Breast epithelium (tissue), 4 donors: ENCODE measurements at regions not wholly inside any gene's neighbourhood (a gene's known extent, or its start where the extent isn't known, plus 50 kb on each side); places are given as distances from the start of the nearest gene placed in this dataset.

ENCODE experiments used
- DNase-seq, 2 donors: peaks; one replicate each; pipeline ENCODE4 v3.0.0-alpha.2; 2019; ENCODE audit warnings: low spot score in 2 of 2
- H3K27ac ChIP-seq, 2 donors: fragments of 200-600 bp; sonication (generic) in 1 of 2; one replicate each; pipeline ENCODE4 v1.5.1; 2016 to 2019; ENCODE audit warnings: mild to moderate bottlenecking in 1 of 2
- H3K27me3 ChIP-seq, 2 donors: fragments of 200-600 bp; sonication (generic) in 1 of 2; one replicate each; pipeline versions ENCODE4 v1.5.1 to v1.6.0; 2017 to 2019; ENCODE audit warnings: control low read depth in 1 of 2, mild to moderate bottlenecking in 1 of 2
- H3K36me3 ChIP-seq: fragments of 200-600 bp; one replicate; pipeline ENCODE4 v1.5.1; 2019
- H3K4me1 ChIP-seq, 2 donors: fragments of 200-600 bp; sonication (generic); one replicate each; pipeline ENCODE4 v1.5.1; 2016 to 2019; ENCODE audit warnings: control low read depth in 1 of 2
- H3K4me3 ChIP-seq, 3 donors: fragments of 200-600 bp; sonication (generic); 1 replicate in 2 of 3; 2 replicates in 1 of 3; pipeline ENCODE4 v1.5.1; 2016 to 2019; ENCODE audit warnings: mild to moderate bottlenecking in 3 of 3, moderate library complexity in 2 of 3
- H3K9me3 ChIP-seq, 2 donors: fragments of 200-600 bp; sonication (generic) in 1 of 2; one replicate each; pipeline ENCODE4 v1.5.1; 2016 to 2019; ENCODE audit warnings: control low read depth in 1 of 2
- CTCF ChIP-seq, 3 donors: fragments of 450-650 bp; IDR thresholded peaks; one replicate each; pipeline ENCODE4 v1.5.1; 2016 to 2017; ENCODE audit warnings: antibody characterized with exemption in 3 of 3, mild to moderate bottlenecking in 3 of 3, moderate library complexity in 3 of 3
- POLR2A ChIP-seq: fragments of 450-650 bp; IDR thresholded peaks from one replicate; pipeline ENCODE4 v1.6.1; 2016; ENCODE audit warnings: antibody characterized with exemption, mild to moderate bottlenecking, moderate library complexity
- POLR2AphosphoS5 ChIP-seq, 3 donors: sonication (generic); formaldehyde crosslinking; IDR thresholded peaks; one replicate each; pipeline ENCODE4 v1.6.1; 2017; ENCODE audit warnings: antibody characterized with exemption in 3 of 3
- intact Hi-C: fragments of 100-400 bp; cut with DNase I; formaldehyde crosslinking; loops from one replicate; pipeline ENCODE4 v1.15.1; 2023; ENCODE audit warnings: low total_unique reads

- Histone ChIP-seq H3K4me1 (no peaks in the 10 kb centered on the region), H3K36me3 (no peaks in the 10 kb centered on the region), H3K27me3 (no peaks in the 10 kb centered on the region), H3K27ac (no peak overlapping the region), H3K4me3 (no peak overlapping the region), H3K9me3 (no peaks in the 10 kb centered on the region)
- DNase-seq = no peak
- intact Hi-C loops = no loop called here
- TF ChIP-seq CTCF (IDR thresholded peaks at IDR 0.05) = no peak
- TF ChIP-seq POLR2AphosphoS5 (IDR thresholded peaks at IDR 0.05) = no peak
- TF ChIP-seq POLR2A = no peak
Measured at GRCh38 chr5:125149110-125149509, 402.7 kb upstream of the ZNF608 start.

GRCh38 chr5:125149527-125149926, 403.1 kb upstream of the ZNF608 start:
- Histone ChIP-seq H3K27ac (no peak overlapping the region), H3K36me3 (no peaks in the 10 kb centered on the region), H3K27me3 (no peaks in the 10 kb centered on the region), H3K4me1 (no peaks in the 10 kb centered on the region), H3K9me3 (no peaks in the 10 kb centered on the region), H3K4me3 (no peak overlapping the region)
- intact Hi-C loops = no loop called here
- TF ChIP-seq POLR2AphosphoS5 (IDR thresholded peaks at IDR 0.05) (no peak), POLR2A (no peak), CTCF (IDR thresholded peaks at IDR 0.05) (no peak)
- DNase-seq = no peak

GRCh38 chr5:125150041-125150669, 403.7 kb upstream of the ZNF608 start:
- no peak for DNase-seq
- intact Hi-C loops = no loop called here
- Histone ChIP-seq H3K4me1 (no peaks in the 10 kb centered on the region), H3K4me3 (no peak overlapping the region), H3K36me3 (no peaks in the 10 kb centered on the region), H3K27me3 (no peaks in the 10 kb centered on the region), H3K27ac (no peak overlapping the region), H3K9me3 (no peaks in the 10 kb centered on the region)
- TF ChIP-seq POLR2AphosphoS5 (IDR thresholded peaks at IDR 0.05) (no peak), POLR2A (no peak), CTCF (IDR thresholded peaks at IDR 0.05) (no peak)

- intact Hi-C loops = no loop called here
- no peak overlapping the region for H3K4me3 ChIP-seq
- H3K4me1 ChIP-seq = no peaks in the 10 kb centered on the region
- no peak for TF ChIP-seq POLR2A
- no peak for TF ChIP-seq POLR2AphosphoS5 (IDR thresholded peaks at IDR 0.05)
- no peak for TF ChIP-seq CTCF (IDR thresholded peaks at IDR 0.05)
- H3K9me3 ChIP-seq = no peaks in the 10 kb centered on the region
- no peaks in the 10 kb centered on the region for H3K36me3 ChIP-seq
- H3K27ac ChIP-seq = no peak overlapping the region
- no peak for DNase-seq
- no peaks in the 10 kb centered on the region for H3K27me3 ChIP-seq
Measured at GRCh38 chr5:125151150-125151900, 404.9 kb upstream of the ZNF608 start.

- H3K27ac ChIP-seq = no peak overlapping the region
- no peaks in the 10 kb centered on the region for H3K27me3 ChIP-seq
- DNase-seq = no peak
- H3K4me1 ChIP-seq = no peaks in the 10 kb centered on the region
- H3K9me3 ChIP-seq = no peaks in the 10 kb centered on the region
- no peak overlapping the region for H3K4me3 ChIP-seq
- no peak for TF ChIP-seq POLR2A
- TF ChIP-seq POLR2AphosphoS5 (IDR thresholded peaks at IDR 0.05) = no peak
- no peak for TF ChIP-seq CTCF (IDR thresholded peaks at IDR 0.05)
- H3K36me3 ChIP-seq = no peaks in the 10 kb centered on the region
- intact Hi-C loops = no loop called here
Measured at GRCh38 chr5:125152044-125152443, 405.6 kb upstream of the ZNF608 start.
